ENCODE measurements at regions not wholly inside any gene's neighbourhood (a gene's known extent, or its start where the extent isn't known, plus 50 kb on each side); places are given as distances from the start of the nearest gene placed in this dataset.

GRCh38 chr9:82202808-82203207 lies 214.2 kb downstream of the SPATA31D1 start:
- Histone ChIP-seq H3K4me2 (replicated peaks; ENCODE audit: extremely low read depth, low read length, poor library complexity, severe bottlenecking) (no peak overlapping the region), H3K27me3 (ENCODE audit: control insufficient read depth in 2 of 2, insufficient read depth in 2 of 2, low read length in 2 of 2) (no peaks in the 10 kb centered on the region), H4K20me1 (ENCODE audit: insufficient read depth, low read length) (no peaks in the 10 kb centered on the region), H3K27ac (ENCODE audit: low read depth in 1 of 2, low read length in 2 of 2) (no peak overlapping the region), H3K36me3 (replicated peaks in 1 of 2; ENCODE audit: control insufficient read depth in 1 of 2, insufficient read depth in 2 of 2, low read length in 2 of 2) (no peaks in the 10 kb centered on the region), H3K4me1 (ENCODE audit: control insufficient read depth in 1 of 2, insufficient read depth in 2 of 2, low read length in 2 of 2) (no peaks in the 10 kb centered on the region), H3K4me3 (replicated peaks in 1 of 3; ENCODE audit: low read depth in 2 of 3, low read length in 3 of 3) (no peak overlapping the region), H3K9me3 (replicated peaks in 1 of 2; ENCODE audit: control insufficient read depth in 1 of 2, insufficient read depth in 1 of 2, low read length in 2 of 2) (no peaks in the 10 kb centered on the region), H2AFZ (ENCODE audit: insufficient read depth, low read depth, low read length, poor library complexity, severe bottlenecking) (no peak overlapping the region), H3K9ac (ENCODE audit: insufficient read depth, low read length, poor library complexity, severe bottlenecking) (no peak overlapping the region), H3K79me2 (ENCODE audit: insufficient read depth, low read length) (no peaks in the 10 kb centered on the region)
- intact Hi-C loops (cut with micrococcal nuclease): no loop called here
- Mint-ChIP-seq H3K36me3 (no peaks in the 10 kb centered on the region), H3K4me3 (no peak overlapping the region), H3K27me3 (ENCODE audit: low read depth in 3 of 3) (no peaks in the 10 kb centered on the region), H3K27ac (no peak overlapping the region), H3K9me3 (peaks cover 0 to 3% (median 0%) of the 10 kb centered on the region in 7 donors), H3K4me1 (no peaks in the 10 kb centered on the region)
- TF ChIP-seq, protein P1, sequence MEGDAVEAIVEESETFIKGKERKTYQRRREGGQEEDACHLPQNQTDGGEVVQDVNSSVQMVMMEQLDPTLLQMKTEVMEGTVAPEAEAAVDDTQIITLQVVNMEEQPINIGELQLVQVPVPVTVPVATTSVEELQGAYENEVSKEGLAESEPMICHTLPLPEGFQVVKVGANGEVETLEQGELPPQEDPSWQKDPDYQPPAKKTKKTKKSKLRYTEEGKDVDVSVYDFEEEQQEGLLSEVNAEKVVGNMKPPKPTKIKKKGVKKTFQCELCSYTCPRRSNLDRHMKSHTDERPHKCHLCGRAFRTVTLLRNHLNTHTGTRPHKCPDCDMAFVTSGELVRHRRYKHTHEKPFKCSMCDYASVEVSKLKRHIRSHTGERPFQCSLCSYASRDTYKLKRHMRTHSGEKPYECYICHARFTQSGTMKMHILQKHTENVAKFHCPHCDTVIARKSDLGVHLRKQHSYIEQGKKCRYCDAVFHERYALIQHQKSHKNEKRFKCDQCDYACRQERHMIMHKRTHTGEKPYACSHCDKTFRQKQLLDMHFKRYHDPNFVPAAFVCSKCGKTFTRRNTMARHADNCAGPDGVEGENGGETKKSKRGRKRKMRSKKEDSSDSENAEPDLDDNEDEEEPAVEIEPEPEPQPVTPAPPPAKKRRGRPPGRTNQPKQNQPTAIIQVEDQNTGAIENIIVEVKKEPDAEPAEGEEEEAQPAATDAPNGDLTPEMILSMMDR (IDR thresholded peaks at IDR 0.05): no peak
- DNase-seq: no peak
- WGBS (ENCODE audit: insufficient coverage): no CpG with 5 or more reads among the region's 4 CpGs

DNA sequence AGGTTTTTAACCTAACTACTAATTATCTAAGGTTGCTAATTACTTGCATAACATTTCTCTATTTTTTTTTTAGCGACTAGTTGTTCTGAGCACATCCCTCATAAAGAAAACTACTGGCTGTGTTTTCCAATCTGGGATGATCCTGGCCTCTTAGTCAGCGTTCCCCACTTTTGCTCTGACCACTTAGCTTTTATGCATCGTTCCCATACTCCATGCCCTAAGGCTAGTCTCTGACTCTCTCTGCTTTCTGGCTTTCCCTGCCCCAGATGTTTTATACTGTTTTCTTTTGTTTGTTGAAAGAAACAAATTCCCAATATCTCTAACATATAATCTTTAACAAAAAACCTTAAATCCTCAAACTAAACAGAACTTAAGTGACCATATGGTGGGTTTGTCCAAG lies 217.9 kb downstream of the SPATA31D1 start:
- no peaks in the 10 kb centered on the region for H3K27me3 ChIP-seq (ENCODE audit: control insufficient read depth in 2 of 2, insufficient read depth in 2 of 2, low read length in 2 of 2)
- Mint-ChIP-seq H3K27ac (no peak overlapping the region), H3K36me3 (no peaks in the 10 kb centered on the region), H3K4me1 (peaks cover 3% of the 10 kb centered on the region), H3K4me3 (no peak overlapping the region), H3K27me3 (ENCODE audit: low read depth in 3 of 3) (peaks cover 0 to under 1% (median 0%) of the 10 kb centered on the region in 3 donors), H3K9me3 (peaks cover 0 to 5% (median 1%) of the 10 kb centered on the region in 7 donors)
- no peak overlapping the region for H2AFZ ChIP-seq (ENCODE audit: insufficient read depth, low read depth, low read length, poor library complexity, severe bottlenecking)
- no peak for DNase-seq
- H4K20me1 ChIP-seq (ENCODE audit: insufficient read depth, low read length): no peaks in the 10 kb centered on the region
- H3K9ac ChIP-seq (ENCODE audit: insufficient read depth, low read length, poor library complexity, severe bottlenecking): no peak overlapping the region
- H3K79me2 ChIP-seq (ENCODE audit: insufficient read depth, low read length): no peaks in the 10 kb centered on the region
- H3K4me3 ChIP-seq (replicated peaks in 1 of 3; ENCODE audit: low read depth in 2 of 3, low read length in 3 of 3): no peak overlapping the region
- no peaks in the 10 kb centered on the region for H3K4me1 ChIP-seq (ENCODE audit: control insufficient read depth in 1 of 2, insufficient read depth in 2 of 2, low read length in 2 of 2)
- no peak overlapping the region for H3K27ac ChIP-seq (ENCODE audit: low read depth in 1 of 2, low read length in 2 of 2)
- no peak overlapping the region for H3K4me2 ChIP-seq (replicated peaks; ENCODE audit: extremely low read depth, low read length, poor library complexity, severe bottlenecking)
- TF ChIP-seq, protein P1 (IDR thresholded peaks at IDR 0.05): no peak
- WGBS (ENCODE audit: insufficient coverage): 100% methylated on average over 2 of the region's 3 CpGs
- intact Hi-C loops (cut with micrococcal nuclease): no loop called here
- H3K9me3 ChIP-seq (replicated peaks in 1 of 2; ENCODE audit: control insufficient read depth in 1 of 2, insufficient read depth in 1 of 2, low read length in 2 of 2): no peaks in the 10 kb centered on the region
- no peaks in the 10 kb centered on the region for H3K36me3 ChIP-seq (replicated peaks in 1 of 2; ENCODE audit: control insufficient read depth in 1 of 2, insufficient read depth in 2 of 2, low read length in 2 of 2)

Data from CD14-positive monocyte (primary cell).